Stimulated activated effector memory CD8-positive, alpha-beta T cell treated with anti-CD3 and anti-CD28 coated beads, Interleukin-12 subunit alpha, Interleukin-12 subunit beta, amount 100 ng/mL, for 72 hours (primary cell): ENCODE measurements at regions not wholly inside any gene's neighbourhood (a gene's known extent, or its start where the extent isn't known, plus 50 kb on each side); places are given as distances from the start of the nearest gene placed in this dataset.

ENCODE experiments used
- ATAC-seq: fragments of 150-1000 bp; cut with Tn5 transposase; 2 replicates; pipeline ENCODE4 v1.10.0; 2021
- DNase-seq, 2 donors: peaks; one replicate each; pipeline ENCODE4 v3.0.0; 2021 to 2022; ENCODE audit warnings: low spot score in 2 of 2
- H3K27ac Mint-ChIP-seq: one replicate; pipeline ENCODE4 v1.8.0; 2022; ENCODE audit warnings: mild to moderate bottlenecking, mixed read lengths
- H3K36me3 Mint-ChIP-seq: one replicate; pipeline ENCODE4 v1.8.0; 2022; ENCODE audit warnings: mild to moderate bottlenecking, mixed read lengths
- H3K4me1 Mint-ChIP-seq: one replicate; pipeline ENCODE4 v1.8.0; 2022; ENCODE audit warnings: mixed read lengths
- H3K4me3 Mint-ChIP-seq: one replicate; pipeline ENCODE4 v1.8.0; 2022; ENCODE audit warnings: mild to moderate bottlenecking, mixed read lengths
- H3K9me3 Mint-ChIP-seq: one replicate; pipeline ENCODE4 v1.8.0; 2022; ENCODE audit warnings: mixed read lengths

- no peak overlapping the region for H3K27ac Mint-ChIP-seq
- H3K36me3 Mint-ChIP-seq, result no peaks in the 10 kb centered on the region
- peaks cover 4% of the 10 kb centered on the region for H3K9me3 Mint-ChIP-seq
- H3K4me1 Mint-ChIP-seq, result no peaks in the 10 kb centered on the region
- H3K4me3 Mint-ChIP-seq, result no peak overlapping the region
- DNase-seq (no peak), ATAC-seq (no peak)
Observed at GRCh38 chr5:123808461-123809380, 296.7 kb downstream of the CSNK1G3 start.

- DNase-seq (no peak), ATAC-seq (no peak)
- no peak overlapping the region for H3K4me3 Mint-ChIP-seq
- H3K9me3 Mint-ChIP-seq, result no peaks in the 10 kb centered on the region
- no peaks in the 10 kb centered on the region for H3K4me1 Mint-ChIP-seq
- no peak overlapping the region for H3K27ac Mint-ChIP-seq
- no peaks in the 10 kb centered on the region for H3K36me3 Mint-ChIP-seq
Observed at GRCh38 chr5:123807177-123807945, 295.4 kb downstream of the CSNK1G3 start.

GRCh38 chr5:123806644-123807043 is 294.7 kb downstream of the CSNK1G3 start:
- no peaks in the 10 kb centered on the region for H3K4me1 Mint-ChIP-seq
- H3K4me3 Mint-ChIP-seq, result no peak overlapping the region
- H3K9me3 Mint-ChIP-seq, result no peaks in the 10 kb centered on the region
- ATAC-seq (no peak), DNase-seq (no peak)
- no peaks in the 10 kb centered on the region for H3K36me3 Mint-ChIP-seq
- H3K27ac Mint-ChIP-seq, result no peak overlapping the region

- Mint-ChIP-seq H3K36me3 (no peaks in the 10 kb centered on the region), H3K4me3 (no peak overlapping the region), H3K4me1 (no peaks in the 10 kb centered on the region), H3K27ac (no peak overlapping the region), H3K9me3 (no peaks in the 10 kb centered on the region)
- ATAC-seq (no peak), DNase-seq (no peak)
Observed at GRCh38 chr5:123805300-123805699, 293.3 kb downstream of the CSNK1G3 start.

GRCh38 chr5:123803359-123803758 is 291.4 kb downstream of the CSNK1G3 start:
- Mint-ChIP-seq H3K9me3 (peaks cover 3% of the 10 kb centered on the region), H3K27ac (no peak overlapping the region), H3K4me1 (no peaks in the 10 kb centered on the region), H3K4me3 (no peak overlapping the region), H3K36me3 (no peaks in the 10 kb centered on the region)
- ATAC-seq (no peak), DNase-seq (no peak)

GRCh38 chr5:123802298-123802951 is 290.4 kb downstream of the CSNK1G3 start:
- Mint-ChIP-seq H3K27ac (no peak overlapping the region), H3K4me1 (no peaks in the 10 kb centered on the region), H3K36me3 (no peaks in the 10 kb centered on the region), H3K4me3 (no peak overlapping the region), H3K9me3 (peaks cover 3% of the 10 kb centered on the region)
- ATAC-seq (no peak), DNase-seq (no peak)

- Mint-ChIP-seq H3K9me3 (peaks cover 3% of the 10 kb centered on the region), H3K27ac (no peak overlapping the region), H3K4me1 (no peaks in the 10 kb centered on the region), H3K36me3 (no peaks in the 10 kb centered on the region), H3K4me3 (no peak overlapping the region)
- DNase-seq (no peak), ATAC-seq (no peak)
Observed at GRCh38 chr5:123800640-123801039, 288.7 kb downstream of the CSNK1G3 start.

GRCh38 chr5:123795688-123796087 is 283.7 kb downstream of the CSNK1G3 start:
- H3K27ac Mint-ChIP-seq, result no peak overlapping the region
- peaks cover 6% of the 10 kb centered on the region for H3K9me3 Mint-ChIP-seq
- ATAC-seq, result no peak
- no peaks in the 10 kb centered on the region for H3K36me3 Mint-ChIP-seq
- DNase-seq, result no peak
- H3K4me3 Mint-ChIP-seq, result no peak overlapping the region
- H3K4me1 Mint-ChIP-seq, result no peaks in the 10 kb centered on the region

- Mint-ChIP-seq H3K9me3 (peaks cover 3% of the 10 kb centered on the region), H3K4me3 (no peak overlapping the region), H3K27ac (no peak overlapping the region), H3K4me1 (no peaks in the 10 kb centered on the region), H3K36me3 (no peaks in the 10 kb centered on the region)
- DNase-seq (no peak), ATAC-seq (no peak)
Observed at GRCh38 chr5:123790226-123790625, 278.2 kb downstream of the CSNK1G3 start.

- Mint-ChIP-seq H3K9me3 (no peaks in the 10 kb centered on the region), H3K4me3 (no peak overlapping the region), H3K27ac (no peak overlapping the region), H3K4me1 (no peaks in the 10 kb centered on the region), H3K36me3 (no peaks in the 10 kb centered on the region)
- ATAC-seq (no peak), DNase-seq (no peak)
Observed at GRCh38 chr5:123787635-123788034, 275.7 kb downstream of the CSNK1G3 start.

- DNase-seq (no peak), ATAC-seq (no peak)
- Mint-ChIP-seq H3K36me3 (no peaks in the 10 kb centered on the region), H3K4me3 (no peak overlapping the region), H3K4me1 (no peaks in the 10 kb centered on the region), H3K27ac (no peak overlapping the region), H3K9me3 (no peaks in the 10 kb centered on the region)
Observed at GRCh38 chr5:123787136-123787535, 275.2 kb downstream of the CSNK1G3 start.

GRCh38 chr5:123786411-123786810 is 274.4 kb downstream of the CSNK1G3 start:
- H3K4me3 Mint-ChIP-seq, result no peak overlapping the region
- no peaks in the 10 kb centered on the region for H3K36me3 Mint-ChIP-seq
- no peaks in the 10 kb centered on the region for H3K9me3 Mint-ChIP-seq
- ATAC-seq (no peak), DNase-seq (no peak)
- H3K27ac Mint-ChIP-seq, result no peak overlapping the region
- H3K4me1 Mint-ChIP-seq, result no peaks in the 10 kb centered on the region

GRCh38 chr5:123785162-123786071 is 273.4 kb downstream of the CSNK1G3 start:
- H3K4me1 Mint-ChIP-seq, result no peaks in the 10 kb centered on the region
- no peak overlapping the region for H3K4me3 Mint-ChIP-seq
- no peak overlapping the region for H3K27ac Mint-ChIP-seq
- no peaks in the 10 kb centered on the region for H3K9me3 Mint-ChIP-seq
- ATAC-seq (no peak), DNase-seq (no peak)
- H3K36me3 Mint-ChIP-seq, result no peaks in the 10 kb centered on the region

- ATAC-seq, result no peak
- Mint-ChIP-seq H3K9me3 (no peaks in the 10 kb centered on the region), H3K36me3 (no peaks in the 10 kb centered on the region), H3K4me1 (no peaks in the 10 kb centered on the region), H3K4me3 (no peak overlapping the region), H3K27ac (no peak overlapping the region)
- DNase-seq, result no peak
Observed at GRCh38 chr5:123783421-123783820, 271.4 kb downstream of the CSNK1G3 start.

- Mint-ChIP-seq H3K9me3 (peaks cover 4% of the 10 kb centered on the region), H3K27ac (no peak overlapping the region), H3K4me3 (no peak overlapping the region), H3K36me3 (no peaks in the 10 kb centered on the region), H3K4me1 (no peaks in the 10 kb centered on the region)
- DNase-seq (no peak), ATAC-seq (no peak)
Observed at GRCh38 chr5:123778641-123779040, 266.7 kb downstream of the CSNK1G3 start.
